GM19351 (cell line): ENCODE measurements at regions not wholly inside any gene's neighbourhood (a gene's known extent, or its start where the extent isn't known, plus 50 kb on each side); places are given as distances from the start of the nearest gene placed in this dataset.

Source experiments
- ATAC-seq: cut with Tn5 transposase; IDR thresholded peaks from one replicate; pipeline ENCODE4 v1.9.1; 2021; ENCODE audit warnings: mild to moderate bottlenecking, moderate library complexity; ENCODE audit not compliant: unreplicated experiment

DNA sequence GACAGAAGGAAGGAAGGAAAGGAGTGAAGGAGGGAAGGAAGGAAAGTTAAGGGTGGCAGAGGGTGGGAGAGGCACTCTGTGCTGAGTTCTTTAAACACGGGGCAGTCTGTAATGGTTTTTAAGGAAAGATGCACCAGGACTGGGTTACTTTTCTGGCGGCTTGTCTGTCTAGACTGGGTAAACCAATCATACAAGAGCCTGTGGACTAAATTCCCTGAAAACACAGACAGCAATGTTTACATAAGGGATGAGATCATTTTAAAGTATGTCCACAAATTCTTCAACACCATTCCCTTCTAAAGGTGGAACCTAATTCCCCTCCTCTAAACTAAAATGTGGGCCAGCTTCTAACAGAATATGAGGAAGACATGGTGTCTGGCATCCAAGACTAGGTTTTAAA lies 235.5 kb upstream of the IGF1R start:
- ATAC-seq = no peak

DNA sequence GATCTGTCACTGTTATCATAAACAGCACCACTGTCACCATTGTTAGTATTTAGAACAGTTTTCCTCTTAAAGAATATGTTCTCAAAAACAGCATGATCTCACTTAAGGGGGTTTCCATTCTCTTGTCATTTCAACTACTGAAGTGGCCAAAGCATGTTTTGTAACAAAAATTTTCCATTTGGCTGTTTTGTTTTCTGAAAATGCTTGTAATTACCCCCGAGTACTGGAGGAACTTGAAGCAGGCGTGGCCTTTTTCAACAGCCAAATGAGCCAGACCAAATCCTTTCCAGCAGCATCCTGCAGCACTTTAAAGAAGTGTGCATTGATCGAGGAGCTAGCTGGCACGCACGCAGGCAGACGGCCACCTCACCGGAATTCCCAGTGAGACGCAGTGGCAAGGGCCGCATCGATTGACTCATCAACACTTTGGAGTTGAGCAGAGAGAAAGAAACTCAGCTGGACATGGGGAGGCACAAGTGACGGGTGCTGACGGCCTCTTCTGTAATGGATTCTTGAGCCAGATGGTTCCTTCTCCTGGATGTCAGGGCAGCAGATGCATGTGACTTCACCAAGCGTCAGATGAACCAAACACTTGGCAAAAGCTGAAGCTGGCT lies 234.3 kb upstream of the IGF1R start:
- ATAC-seq = no peak

DNA sequence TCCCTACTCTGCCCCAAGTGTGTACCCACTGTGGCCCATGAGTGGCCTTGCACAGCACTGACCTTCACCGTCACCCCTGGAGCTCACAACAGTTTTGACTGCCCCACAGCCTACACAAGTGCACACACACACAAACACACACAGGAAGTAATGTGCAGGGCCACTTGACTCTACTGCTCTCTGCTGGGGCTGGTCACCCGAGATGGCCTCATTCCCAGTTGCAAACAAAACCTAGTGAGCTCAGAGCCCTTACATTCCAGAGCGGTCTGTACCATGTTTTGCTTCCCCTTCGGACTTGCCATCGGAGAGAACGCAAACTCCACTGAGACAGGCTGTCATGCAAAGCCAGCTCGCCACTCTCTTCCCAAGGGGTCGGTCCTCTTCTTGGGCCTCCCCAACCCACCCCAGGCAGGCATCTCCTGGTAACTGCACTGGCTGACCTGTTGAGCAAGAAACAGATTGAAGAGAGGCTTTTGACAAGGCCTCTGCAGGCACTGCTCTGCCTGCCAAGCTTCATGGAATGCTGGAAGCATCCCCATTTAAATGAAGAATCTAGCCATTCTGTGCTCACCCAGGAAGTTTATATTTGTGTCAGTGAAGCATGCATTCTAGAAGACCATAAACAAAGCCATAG lies 232.0 kb upstream of the IGF1R start:
- no peak for ATAC-seq

DNA sequence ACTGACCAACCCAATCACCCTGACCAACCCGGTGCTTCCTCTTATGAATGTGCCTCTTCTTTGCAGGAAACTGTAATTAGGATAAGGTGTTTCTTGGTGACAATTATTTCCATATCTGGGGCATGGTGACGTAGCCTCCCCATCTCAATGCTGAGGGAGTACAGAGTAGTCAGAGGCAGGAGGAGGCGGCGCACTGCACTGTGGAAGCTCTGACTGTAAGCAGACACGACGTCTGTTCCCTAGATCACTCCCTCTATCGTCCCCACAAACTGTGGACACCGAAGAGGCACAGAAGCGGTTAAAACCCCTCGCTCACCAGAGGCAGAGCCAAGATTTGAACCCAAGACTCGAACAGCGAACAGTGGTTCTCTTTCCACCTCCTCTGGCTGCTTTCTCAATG lies 231.0 kb upstream of the IGF1R start:
- ATAC-seq = no peak

DNA sequence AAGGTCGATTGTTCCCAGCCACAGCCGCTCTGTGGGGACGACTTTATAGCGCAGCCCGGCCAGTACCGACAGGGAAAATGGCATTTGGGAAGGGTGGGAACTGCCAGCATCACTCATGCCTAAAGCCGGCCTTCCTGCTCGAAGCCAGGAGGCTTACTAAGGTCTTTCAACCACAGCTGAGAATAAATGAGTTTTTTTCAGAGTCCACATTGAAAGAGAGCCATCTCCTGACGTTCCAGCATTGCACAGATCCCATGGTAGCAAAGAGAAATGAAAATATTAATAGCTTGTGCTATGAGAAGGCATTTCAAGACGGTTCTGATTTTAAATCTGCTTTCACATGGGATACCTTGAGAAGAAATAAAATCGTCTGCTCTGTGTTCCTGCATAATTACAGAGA lies 230.2 kb upstream of the IGF1R start:
- no peak for ATAC-seq

DNA sequence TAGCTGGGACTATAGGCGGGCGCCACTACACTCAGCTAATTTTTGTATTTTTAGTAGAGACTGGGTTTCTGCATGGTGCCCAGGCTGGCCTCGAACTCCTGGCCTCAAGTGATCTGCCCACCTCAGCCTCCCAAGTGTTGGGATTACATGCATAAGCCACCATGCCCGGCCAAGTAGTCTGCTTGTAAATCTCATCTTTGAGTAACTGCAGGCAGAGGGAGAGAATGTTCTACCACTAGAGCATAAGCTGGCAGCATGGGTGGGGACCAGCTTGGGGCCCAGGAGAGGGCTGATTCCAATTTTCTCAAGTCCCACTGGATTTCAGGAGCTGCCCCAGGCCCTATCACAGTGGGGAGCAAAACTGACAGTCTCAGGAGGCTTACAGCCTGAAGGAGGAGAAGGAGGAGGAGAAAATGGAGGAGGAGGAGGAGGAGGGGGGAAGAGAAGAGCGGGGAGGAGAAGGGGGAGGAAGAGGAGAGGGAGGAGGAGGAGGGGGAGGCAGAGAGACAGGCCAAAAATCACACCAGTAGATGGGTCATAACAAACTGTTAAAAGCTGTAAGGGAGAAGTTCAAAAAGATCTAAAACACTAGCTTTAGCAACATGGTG lies 229.1 kb upstream of the IGF1R start:
- ATAC-seq = no peak

DNA sequence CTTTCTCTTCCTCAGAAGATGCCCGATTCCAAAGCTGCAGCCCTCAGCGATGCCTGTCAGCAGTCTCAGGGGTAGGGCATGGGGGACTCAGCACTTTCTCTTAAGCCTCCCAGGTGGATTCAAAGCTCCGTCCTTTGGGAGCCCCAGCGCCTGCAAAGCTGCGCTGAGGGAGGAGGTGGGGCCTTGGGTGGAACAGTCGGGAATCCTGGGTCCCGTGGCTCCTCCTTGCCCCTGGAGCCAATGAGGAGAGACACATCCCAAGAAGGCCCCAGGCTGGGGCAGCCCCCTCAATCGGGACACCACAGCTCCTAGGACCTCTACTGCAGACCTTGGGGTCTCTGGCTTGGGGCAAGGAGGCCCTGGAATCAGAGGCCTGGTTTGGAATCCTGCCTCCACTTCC lies 227.5 kb upstream of the IGF1R start:
- no peak for ATAC-seq

DNA sequence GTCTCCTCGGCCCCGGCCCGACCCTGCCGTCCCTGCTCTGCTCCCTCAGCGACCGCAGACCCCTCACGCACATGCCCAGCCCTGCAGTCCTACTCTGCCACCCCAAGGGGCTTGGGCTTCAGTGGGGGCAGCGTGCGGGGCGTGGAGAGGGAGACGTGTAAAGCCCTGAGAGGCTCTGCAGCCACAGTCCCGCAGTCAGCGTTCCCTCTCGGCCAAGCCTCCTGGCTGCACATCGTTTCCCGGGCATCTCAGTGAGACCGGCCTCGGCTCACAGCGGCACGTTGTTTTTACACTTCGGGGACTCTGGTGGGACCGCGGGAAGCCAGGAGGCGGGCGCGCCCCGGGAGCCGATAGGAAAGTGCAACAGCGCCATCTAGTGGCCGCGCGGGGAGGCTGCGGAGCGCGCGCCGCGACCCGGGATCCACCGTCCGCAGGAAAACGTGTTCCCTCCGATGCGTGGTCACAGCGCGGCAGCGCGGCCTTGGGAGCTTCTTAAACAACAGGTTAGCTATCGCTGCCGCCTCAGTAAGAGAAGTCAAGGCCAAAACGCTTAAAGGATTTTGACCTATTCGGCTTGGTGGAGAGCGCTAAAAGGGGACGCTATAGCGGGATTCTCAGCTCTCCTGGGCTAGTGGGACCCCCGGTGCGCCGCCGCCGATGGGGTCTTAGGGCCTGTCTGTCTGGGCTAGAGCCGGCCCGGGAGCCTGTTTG lies 226.8 kb upstream of the IGF1R start:
- ATAC-seq = peak; percentile 85

DNA sequence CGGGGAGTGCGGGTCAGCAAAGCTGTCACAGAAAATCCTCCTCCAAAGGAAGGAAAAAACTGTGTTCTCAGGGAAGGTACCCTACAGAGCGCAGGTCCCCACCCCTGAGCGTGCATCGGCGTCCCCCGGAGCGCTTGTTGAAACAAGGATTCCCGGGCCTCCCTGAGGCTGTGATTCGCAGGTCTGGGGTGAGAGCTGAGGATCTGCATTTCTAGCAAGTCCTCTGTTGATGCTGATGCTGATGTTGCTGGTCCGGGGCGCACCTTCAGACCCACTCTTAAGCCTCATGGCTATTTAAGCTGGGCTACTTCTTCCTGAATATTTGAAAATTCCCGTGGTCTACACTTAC lies 226.2 kb upstream of the IGF1R start:
- no peak for ATAC-seq

DNA sequence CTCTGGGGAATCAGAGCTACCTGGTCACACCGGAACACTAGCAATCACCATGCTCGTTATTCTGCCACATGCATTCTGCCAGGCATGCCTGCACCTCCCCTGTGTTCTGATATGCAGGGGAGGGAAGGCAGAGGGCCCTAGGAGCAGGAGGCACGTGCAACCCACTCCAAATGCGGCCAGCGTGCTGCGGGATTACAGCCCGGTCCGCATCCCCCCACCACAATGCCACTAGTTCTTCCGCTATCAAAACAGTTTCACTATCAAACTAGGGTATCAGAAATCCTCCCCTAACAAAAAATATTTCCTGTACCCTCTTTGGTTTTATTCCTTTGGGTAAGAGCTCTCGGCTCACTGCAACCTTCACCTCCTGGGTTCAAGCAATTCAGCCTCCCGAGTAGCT lies 223.2 kb upstream of the IGF1R start:
- ATAC-seq = no peak

DNA sequence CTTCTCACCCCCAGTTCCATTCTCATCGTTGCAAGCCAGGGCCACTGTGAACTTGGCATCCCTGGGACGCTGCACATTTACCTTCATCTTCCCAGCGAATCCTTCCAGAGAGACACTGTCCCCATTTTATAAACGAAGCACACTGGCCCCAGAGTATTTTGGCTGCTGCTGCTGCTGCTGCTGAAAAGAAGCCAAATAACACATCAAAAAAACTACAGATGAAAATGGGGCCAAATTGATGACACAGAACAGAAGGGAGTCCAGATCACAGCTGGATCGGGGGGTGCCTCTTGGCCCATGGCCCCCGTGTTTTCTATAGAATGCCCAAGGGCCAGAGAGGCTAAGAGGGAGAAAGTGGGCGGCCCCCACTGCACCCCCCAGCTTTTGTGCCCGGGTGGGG lies 221.0 kb upstream of the IGF1R start:
- ATAC-seq = no peak

DNA sequence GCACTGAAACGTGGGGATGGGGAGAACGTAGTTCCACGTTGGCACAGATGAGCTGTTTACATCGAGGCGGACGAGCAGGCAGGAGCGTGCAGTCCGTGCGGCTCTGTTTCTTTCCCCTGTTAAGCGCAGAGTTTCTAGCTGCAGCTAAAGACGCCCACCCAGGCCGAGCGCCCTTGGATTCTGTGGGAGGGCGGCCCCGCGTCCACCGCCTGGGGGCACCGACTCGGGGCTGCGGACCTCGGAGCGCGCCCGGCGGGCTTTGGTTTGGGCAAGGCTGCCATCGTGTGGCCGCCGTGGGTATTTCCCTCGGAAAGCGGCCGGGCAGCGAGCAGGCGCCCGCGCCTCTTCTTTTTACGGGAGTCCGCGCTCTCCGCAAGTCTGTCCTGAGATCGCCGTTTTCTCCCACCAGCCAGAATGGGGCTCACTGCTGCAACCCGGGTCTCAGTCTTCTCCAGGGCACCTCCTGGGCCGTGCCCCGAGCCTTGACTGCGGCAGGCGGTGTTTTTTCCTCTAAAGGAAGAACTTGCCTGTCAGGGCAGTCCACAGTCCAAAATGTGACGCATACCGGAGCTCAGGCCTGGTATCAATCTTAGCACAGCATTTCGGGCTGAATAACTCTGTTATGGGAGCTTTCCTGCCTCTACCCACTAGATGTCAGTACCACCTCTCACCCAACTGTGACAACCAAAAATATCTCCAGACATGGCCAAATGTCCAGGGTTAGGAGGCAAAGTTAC lies 219.9 kb upstream of the IGF1R start:
- ATAC-seq = peak; percentile 94

DNA sequence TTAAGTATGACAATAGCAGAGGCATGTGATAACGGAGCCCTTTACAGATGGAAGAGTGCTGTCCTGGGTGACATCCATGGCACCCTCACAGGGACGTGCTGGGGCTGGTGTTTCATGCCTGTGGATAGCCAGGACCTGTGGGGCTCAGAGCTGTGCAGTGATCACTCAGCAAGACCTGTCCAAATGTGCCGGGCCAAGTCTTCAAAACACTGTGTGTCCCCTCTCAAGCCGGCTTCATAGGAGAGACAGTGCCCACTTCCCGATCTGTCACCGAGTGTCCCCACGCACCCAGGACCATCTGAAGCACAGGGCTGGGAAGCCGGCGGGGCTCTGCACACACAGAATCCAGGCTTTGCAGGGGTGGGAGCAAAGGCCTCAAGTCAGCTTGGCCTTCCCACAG lies 217.2 kb upstream of the IGF1R start:
- ATAC-seq = no peak

DNA sequence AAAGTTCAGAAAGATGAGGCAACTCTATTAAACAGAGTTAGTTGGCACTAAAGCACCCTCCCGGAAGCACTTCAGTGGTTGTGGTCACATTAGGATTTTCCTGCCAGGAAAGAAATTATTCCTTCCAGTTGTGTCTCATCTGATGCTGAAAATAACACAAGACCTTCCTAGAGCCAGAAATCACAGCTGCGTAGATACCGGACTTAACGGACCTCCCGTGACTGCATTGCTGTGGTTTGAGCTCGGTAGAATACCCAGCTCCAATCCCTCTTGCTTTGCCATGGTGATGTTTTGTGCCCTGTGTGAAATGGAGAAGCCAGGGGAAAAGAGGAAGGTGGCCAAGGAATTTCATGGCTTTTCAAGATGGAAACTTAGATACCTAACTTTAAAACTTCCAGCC lies 215.0 kb upstream of the IGF1R start:
- no peak for ATAC-seq

DNA sequence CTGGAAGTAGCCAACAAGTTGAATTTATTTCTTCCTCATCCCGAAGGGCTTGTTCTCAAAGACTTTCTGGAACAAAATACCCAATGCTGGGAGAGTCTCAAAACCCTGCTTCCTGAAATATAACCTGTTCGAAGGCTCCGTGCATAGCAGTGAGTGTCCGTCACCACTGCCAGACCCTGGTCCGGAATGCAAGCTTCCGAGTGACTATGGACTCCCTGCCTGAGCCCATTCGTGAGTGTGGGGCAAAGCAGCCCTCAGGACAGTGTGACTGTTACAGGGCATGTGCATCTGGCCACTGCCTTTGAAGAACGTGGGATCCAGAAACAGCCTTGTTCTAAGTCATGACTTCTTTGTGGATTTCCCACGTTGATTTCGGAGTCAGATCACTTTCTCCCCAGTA lies 214.5 kb upstream of the IGF1R start:
- ATAC-seq = no peak

DNA sequence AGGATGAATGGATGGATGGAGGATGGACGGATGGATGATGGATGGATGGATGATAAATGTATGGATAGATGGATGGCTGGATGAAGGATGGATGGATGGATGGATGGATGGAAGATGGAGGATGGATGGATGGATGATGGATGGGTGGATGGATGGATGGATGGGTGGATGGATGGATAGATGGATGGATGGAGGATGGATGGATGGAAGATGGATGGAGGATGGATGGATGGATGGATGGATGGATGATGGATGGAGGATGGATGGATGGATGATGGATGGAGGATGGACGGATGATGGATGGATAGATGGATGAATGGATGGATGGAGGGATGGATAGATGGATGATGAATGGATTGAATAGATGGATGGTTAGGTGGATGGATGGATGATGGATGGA lies 210.6 kb upstream of the IGF1R start:
- ATAC-seq = no peak

DNA sequence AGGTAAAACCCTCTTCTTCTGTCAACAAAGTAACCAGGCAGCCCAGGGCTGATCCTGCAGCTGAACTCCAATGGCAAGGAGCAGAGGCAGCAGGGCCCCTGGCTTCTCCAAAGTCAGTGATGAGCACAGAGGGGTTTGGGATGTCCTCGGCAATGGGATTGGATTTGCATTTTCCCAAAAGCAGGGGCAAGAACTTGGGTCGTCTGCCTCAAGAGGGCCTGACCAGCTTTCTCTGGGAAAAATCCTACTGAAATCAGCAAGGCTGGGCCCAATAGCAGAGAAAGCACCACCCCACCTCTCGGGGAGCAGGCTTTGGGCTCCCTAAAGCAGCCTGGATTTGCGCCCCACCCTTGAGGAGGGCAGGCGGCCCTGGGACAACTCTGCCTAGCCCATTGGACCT lies 210.0 kb upstream of the IGF1R start:
- ATAC-seq = no peak

DNA sequence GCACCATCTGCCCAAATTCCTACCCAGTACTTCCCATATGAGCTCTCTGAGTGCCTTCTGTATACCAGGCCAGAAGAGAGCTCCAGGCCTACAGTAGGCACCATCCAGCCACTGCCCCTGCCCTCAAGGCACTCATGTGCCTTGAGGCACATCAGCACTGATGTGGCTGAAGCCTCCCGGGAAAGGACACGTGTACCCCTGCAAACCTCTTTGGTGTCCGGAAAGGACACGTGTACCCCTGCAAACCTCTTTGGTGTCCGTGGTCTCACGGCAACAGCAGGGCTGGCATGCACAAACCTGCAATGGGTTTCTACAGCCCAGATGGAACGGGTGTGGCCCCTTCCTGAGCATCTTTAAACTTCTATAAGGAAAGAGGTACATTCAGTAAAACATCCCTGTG lies 209.4 kb upstream of the IGF1R start:
- no peak for ATAC-seq

DNA sequence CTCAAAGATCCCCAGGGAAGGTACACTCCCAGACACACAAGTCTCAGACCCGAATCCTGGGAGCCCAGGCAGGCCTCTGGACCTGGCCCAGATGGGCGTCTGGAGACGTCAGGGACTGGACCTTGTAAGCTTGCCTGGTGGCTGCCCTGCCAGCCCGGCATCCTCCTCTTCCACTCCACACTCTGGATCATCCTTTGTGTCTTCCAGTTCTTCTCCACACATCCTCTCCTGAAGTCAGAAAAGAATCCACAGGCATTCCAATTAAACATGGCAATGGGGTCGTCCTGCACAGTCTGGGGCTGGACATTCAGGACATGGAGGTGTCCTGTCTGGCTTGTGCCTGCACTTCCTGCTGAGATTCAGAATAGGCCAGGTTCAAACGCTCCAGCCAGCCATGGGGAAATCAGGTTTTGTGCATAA lies 208.8 kb upstream of the IGF1R start:
- ATAC-seq = no peak

DNA sequence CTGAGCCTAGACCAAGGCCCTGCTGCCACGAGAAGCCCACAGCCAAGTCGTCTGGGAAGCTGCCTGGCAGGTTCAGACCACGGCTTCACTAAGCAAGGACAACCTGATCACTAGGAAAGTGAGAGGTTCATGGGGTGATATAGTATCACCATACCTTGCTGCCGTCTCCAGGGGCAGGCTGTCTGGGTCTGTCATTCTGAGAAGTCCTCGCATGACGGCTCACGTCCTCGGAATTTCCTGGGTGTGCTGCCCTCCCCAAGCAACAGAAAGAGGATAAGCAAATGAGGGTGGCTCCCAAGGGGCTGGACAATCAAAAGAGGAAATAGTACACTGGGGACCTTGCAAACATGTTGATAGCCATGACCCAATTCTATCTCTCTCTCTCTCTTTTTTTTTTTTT lies 207.4 kb upstream of the IGF1R start:
- peak; percentile 71 for ATAC-seq

DNA sequence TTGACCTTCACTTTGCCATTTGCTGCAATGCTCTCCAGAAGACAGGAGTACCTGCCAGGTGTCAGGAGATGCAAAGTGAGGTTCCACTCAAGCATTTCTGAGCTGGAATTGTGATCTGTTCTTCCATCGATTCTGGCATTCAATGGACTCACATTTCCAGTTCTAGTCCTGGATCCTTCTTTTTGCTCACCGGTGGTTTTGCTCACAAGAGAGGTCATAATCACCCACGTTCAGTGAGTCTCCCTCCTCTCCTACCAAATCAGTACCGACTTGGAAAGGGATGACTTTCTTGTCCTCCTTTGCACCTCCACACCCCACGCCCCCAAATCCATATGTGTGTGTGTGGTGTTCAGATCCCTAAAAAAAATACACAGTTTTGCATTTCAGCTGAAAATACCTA lies 206.7 kb upstream of the IGF1R start:
- ATAC-seq = no peak
